ENCODE measurements at regions not wholly inside any gene's neighbourhood (a gene's known extent, or its start where the extent isn't known, plus 50 kb on each side); places are given as distances from the start of the nearest gene placed in this dataset.
"Not testable (repeated sequence)": the region's sequence is repeated elsewhere in the genome, so short reads cannot be mapped to it uniquely, and the experiment has no call there.

DNA sequence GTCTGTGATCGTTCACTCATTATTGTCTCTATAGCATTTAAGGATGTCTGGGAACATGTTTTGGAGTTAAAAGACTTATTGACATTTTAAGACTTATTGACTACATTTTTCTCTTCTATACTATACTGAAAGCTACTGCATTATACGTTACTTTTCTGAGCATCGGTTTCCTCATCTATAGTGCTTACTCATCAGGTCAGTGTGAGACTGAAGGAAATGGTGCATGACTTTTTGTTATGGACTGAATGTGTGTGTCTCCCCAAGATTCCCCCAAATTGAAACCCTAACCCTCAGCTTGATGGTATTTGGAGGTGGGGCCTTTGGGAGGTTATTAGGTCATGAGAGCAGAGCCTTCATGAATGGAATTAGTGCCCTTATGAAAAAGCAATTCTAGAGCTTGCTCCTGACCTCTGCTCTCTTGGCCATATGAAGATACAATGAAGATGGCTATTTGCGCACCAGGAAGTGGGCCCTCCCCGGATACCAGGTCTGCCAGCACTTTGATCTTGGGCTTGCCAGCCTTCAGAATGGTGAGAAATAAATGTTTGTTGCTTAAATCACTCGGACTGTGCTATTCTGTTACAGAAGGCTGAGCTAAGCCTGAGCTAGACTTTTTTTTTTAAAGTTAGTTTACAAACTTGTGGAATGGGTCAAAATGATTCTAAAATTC, 243.7 kb upstream of the RREB1 start:
- DNase-seq (ENCODE audit: low spot score) = no peak

DNA sequence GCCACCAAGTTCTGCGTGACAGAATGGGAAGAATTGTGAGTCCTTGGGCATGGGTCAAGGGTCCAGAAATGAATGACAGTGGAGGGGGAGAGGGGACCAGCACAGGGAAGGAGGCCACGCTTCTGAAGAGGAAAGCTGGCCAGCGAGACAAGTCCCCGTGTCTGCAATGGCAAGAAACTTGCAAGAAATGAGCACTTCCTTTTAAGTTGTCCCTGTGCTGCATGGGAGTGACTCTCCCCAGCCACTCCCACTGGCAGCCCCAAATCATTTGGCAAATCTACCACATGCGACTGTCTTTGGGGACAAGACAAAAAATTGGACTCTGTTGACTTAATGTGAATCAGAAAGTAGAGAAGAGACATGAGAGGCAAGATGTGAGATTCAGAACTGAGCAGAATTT, 242.2 kb upstream of the RREB1 start:
- no peak for DNase-seq (ENCODE audit: low spot score)

DNA sequence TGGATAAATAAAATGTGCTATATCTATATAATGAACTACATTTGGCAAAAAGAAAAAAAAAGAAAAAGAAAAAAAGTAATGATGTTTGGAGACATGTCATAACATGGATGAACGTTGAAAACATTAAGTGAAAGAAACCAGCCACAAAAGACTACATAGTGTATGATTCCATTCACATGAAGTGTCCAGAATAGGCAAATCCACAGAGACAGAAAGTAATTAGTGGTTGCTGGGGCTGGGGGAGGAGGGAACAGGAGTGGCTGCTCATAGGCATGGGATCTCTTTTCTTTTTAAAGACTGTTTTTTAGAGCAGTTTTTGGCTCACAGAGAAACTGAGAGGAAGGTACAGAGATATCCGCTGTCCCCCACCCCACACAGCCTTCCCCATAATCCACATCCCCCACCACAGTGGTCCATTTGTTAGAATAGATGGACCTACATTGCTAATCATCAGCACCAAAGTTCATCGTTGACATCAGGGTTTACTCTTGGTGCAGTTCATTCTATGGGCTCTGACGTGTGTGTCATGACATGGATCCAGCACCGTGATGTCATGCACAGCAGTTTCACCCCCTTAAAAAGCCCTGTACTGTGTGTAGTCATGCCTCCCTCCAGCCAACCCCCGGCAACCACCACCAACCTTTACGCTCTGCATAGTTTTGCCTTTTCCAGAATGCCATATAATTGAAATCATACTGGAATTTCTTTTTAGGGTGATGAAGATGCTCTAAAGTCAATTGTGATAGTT, 240.9 kb upstream of the RREB1 start:
- DNase-seq (ENCODE audit: low spot score) = no peak

DNA sequence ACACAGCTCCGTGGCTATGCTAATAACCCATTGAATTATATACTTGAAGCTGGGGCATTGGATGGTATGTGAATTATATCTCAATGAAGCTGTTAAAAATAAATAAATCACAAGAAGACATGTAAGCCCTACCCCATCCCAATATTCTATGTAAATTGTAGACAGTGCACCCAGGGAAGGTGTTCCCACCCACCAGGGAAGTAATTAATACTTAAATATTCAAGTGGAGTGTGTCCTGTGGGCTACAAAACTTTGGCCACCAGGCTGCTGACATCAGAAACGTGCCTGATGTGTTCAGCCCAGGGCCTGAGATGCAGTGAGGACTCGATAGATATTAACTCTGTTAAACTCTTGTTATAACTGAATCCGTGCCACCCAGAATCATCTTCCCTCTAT, 240.4 kb upstream of the RREB1 start:
- no peak for DNase-seq (ENCODE audit: low spot score)

DNA sequence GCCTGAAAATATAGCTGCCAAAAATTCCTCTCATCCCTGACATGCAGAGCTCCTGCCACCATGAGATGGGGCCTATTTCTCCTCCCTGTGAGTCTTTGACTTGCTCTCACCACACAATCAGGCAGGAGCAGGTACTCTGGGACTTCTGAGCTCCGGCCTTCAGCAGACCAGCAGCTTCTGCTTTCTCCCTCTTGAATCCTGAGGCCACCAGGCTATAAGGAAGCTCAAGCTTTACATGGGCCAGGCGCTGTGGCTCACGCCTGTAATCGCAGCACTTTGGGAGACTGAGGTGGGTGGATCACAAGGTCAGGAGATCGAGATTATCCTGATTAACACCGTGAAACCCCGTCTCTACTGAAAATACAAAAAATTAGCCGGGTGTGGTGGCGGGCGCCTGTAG, 238.7 kb upstream of the RREB1 start:
- no peak for DNase-seq (ENCODE audit: low spot score)

DNA sequence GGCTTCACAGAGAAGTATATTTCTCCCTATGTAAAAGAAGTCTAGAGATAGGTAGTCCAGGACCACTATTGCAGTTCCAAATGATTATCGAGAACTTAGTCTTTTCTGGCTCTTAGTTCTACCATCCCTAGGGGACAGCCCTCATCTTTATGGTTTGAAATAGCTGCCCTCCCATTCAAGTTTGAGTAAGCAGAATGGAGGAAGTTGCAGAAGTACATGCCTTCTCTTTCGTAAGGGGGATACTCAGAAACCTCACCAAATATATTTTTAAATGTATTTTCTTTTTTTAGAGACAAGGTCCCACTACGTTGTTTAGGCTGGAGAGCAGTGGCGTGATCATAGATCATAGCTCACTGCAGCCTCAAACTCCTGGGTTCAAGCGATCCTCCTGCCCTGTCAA, 236.8 kb upstream of the RREB1 start:
- no peak for DNase-seq (ENCODE audit: low spot score)

DNA sequence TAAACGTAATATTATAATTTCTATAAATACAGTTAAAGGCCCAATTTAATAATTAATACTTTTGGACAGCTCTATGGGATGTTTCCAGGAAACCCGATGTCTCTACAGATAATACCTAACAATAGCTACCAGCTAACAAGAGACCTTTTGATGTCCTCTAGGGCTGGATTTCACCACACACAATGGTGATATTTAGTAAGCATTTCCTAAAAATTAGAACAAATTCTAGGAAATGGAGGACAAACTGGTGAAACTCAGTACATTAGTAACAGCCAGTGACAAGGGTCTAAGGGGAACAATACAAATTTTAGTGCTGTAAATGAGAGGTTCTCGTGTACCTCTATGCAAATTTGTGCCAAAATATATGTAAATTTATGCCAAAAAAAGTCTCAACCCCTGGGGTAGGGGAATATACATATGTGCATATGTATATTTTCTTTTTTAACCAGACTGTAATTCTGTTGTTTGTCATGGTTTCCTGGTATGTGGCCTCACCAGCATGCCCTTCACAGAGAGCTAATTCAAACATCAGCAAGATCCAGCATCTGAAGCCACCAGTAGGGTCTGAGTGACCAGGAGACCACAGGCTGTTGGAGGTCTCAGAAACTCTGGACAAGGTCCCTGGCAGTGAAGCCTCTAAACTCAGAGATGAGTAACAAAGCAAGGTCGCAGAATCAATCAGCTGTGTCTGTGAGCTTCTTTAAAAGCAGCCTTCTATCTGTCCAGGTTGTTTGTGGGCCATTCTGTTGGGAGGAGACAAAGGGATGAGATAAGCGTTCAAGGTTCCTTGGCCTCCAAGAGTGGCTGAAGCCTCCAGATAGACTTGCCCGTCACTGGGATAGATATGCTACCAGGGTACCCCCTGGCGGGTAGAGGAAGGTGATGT, 235.1 kb upstream of the RREB1 start:
- no peak for DNase-seq (ENCODE audit: low spot score)

DNA sequence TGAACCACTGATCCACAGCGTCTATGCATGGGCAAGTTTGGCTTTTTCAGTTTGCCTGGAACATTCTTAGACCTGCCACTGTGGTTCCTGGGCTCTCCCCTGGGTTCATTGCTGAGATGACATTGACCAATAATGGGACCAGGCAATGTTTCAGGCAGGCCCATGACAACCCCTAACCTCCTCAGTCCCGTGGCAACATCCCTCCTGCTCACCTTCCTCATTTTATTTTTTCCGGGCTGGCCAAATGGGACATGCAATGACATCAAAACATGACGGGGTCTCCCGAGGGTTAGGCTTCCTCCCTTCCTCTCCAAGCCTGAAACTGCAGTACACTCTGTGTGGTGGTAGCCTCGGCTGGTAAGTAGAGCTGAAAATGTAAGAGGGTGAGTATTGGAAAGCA, 234.0 kb upstream of the RREB1 start:
- no peak for DNase-seq (ENCODE audit: low spot score)

DNA sequence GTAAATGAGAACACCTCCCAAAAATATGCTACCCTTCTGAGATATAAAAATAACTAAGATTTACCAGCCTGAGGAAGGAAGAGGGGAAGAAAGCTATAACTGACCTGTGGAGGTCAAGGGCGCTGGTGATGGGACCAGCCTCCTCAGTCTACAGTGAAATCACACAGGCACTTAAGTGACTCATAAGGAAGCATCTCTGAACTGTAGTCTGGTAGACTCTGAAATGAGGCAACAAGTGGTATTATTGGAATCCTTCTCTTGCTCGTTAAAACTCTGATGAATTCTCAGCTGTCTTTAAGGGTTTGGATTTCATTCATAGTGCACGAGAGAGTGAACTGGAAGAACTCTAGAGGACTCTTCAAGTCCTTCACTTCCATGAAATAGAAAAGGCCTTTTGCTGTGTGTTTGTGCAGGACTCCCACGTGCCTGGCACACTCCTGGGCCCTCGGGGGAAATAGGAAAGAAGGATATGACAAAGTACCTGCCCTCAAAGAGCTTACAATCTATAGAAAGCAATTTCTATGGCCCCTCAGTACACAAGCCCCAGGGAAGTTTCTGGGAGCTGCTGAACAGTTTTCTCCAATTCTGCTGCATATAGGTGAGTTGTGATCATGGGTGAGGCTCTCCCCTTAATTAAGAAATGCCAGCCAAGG, 231.8 kb upstream of the RREB1 start:
- DNase-seq (ENCODE audit: low spot score) = peak; percentile 26

DNA sequence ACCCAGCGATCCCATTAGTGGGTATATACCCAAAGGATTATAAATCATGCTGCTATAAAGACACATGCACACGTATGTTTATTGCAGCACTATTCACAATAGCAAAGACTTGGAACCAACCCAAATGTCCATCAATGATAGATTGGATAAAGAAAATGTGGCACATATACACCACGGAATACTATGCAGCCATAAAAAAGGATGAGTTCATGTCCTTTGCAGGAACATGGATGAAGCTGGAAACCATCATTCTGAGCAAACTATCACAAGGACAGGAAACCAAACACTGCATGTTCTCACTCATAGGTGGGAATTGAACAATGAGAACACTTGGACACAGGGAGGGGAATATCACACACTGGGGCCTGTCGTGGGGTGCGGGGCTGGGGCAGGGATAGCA, 230.0 kb upstream of the RREB1 start:
- DNase-seq (ENCODE audit: low spot score) = not testable (repeated sequence)

DNA sequence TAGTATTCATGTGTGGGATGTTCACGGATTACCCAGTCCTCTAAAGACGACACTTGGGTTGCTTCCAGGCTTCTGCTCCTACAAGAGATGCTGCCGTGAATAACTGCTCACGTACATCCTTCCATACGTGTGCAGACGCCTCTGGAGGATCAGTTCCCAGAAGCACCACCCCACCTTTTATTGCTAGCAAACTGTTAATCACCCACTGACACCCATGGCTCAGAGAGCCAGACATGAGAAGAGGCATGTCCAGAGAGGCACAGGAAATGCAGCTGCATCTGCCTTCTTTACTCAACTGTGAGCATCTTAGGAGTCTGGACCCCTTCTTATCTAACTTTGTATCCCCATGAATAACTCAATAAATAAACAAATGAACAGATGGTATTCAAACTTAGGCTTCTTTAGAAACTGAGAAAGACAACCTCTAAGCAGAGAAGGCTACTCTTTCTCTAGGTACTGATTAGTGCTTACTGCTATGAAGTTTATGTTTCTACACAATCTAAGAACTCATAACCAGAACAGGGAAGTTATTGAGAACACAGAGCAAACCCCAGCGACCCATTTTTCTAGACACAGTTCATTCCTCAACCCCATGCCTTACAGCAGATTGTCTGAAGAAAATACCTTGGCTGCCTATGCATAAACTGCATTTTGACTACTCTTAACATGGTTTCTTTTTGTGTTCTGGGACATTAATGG, 228.7 kb upstream of the RREB1 start:
- peak; percentile 22 for DNase-seq (ENCODE audit: low spot score)

DNA sequence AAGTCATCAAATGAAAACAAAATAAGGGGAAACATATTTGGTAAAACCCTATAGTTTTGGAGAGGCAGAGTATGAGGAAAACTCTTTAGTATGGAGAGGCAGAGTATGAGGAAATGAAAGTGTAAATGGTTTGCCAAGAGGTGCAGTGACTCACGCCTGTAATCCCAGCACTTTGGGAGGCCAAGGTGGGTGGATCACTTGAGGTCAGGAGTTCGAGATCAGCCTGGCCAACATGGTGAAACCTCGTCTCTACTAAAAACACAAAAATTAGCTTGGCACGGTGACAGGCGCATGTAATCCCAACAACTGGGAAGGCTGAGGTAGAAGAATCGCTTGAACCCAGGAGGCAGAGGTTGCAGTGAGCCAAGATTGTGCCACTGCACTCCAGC, 228.2 kb upstream of the RREB1 start:
- DNase-seq (ENCODE audit: low spot score) = not testable (repeated sequence)

DNA sequence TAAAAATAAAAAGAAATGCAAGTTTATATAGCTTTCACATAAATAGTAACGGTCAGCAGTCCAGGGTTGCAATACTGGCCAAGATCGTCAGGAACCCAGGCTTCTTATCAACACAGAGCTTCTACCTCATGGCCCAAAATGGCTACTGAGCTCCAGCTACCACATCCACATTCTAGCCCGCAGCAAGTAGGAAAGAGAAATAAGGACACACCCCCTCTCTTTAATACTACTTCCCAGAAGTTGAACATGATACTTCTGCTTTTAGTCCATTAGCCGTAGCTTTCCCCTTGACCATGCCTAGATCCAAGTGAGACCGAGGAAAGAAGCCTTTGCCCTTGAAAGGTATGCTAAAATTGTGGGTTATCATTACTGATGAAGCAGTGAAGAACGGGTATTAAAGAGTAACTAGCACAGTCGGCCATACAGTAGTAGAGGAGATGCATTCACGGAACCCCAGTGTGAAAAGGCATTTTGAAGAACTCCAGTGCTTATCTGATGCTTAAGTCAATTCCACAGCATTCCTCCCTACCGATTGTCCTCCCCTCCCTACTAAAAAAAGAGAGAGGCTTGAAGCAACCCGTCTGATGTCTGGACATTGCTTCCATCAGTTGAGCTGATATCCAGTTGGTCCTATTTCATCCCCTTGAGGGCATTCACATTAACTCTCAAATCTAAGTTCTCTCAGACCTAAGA, 226.9 kb upstream of the RREB1 start:
- no peak for DNase-seq (ENCODE audit: low spot score)

DNA sequence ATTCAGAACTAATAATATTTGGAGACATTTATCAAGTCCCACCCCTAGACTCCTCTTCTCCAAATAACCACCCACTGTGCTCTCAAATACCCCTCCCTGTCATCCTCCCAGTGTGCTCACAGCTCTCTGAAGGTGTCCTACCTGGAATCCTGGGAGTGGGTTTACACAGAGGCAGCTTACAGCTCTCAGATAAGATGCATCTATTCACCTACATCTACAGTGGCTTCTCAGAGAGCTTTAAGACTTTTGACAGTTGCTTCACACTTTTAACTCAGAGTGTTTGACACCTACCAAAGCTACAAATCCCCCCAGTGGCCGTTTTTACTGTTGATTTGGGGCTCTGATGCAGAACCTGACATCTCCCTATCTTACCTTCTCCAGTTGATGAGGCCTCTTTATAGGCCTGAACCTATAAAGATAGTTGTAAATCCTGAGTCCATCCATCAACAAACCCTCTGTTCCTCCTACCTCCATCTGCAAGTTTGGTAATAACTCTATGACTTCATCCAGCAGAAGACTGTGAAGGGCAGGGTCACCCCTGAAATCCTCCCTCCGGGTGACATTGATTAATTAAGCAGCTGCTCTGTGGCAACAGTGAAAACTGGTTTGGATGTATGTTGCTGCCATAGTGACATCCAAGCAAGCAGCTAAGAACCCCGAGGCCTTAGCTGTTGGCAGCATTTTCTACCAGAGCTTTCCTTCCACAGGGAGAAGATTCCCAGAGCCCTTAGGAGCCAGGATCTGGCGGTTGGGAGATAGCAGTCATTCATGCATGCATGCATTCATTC, 226.1 kb upstream of the RREB1 start:
- DNase-seq (ENCODE audit: low spot score) = no peak

DNA sequence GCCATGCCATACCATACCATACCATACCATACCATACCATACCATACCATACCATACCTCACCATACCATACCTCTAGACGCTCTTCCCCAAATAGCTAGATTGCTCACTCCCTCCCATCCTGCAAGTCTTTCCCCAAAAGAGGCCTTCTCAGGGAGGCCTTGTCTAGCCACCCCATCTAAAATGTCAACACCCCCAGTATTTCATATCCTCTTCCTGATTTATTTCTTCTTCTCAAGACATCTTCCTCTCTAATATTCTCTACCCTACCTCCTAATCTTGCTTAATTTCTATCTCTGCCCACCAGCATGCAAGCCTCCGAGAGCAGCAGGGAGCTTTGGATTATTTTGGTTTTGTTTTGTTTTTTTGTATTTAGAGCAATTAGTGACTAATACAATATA, 225.2 kb upstream of the RREB1 start:
- no peak for DNase-seq (ENCODE audit: low spot score)

DNA sequence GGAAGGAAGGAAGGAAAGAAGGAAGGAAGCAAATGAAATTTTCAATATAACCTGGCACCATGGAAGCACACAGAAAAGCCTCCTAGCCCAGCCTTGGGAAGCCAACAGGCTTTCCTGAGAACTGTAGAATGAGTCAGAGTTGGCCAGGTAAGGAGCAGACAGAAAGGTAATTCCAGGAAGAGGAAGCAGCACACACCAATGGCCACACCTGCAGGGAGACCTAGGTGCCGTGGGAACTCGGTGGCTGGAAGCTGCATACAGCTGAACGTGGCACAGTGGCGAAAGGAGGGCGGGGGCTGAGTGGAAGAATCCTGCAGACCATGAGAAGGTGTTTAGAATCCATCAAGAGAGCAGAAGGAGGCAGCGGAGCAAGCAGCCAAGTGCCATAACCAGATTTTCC, 224.8 kb upstream of the RREB1 start:
- no peak for DNase-seq (ENCODE audit: low spot score)

DNA sequence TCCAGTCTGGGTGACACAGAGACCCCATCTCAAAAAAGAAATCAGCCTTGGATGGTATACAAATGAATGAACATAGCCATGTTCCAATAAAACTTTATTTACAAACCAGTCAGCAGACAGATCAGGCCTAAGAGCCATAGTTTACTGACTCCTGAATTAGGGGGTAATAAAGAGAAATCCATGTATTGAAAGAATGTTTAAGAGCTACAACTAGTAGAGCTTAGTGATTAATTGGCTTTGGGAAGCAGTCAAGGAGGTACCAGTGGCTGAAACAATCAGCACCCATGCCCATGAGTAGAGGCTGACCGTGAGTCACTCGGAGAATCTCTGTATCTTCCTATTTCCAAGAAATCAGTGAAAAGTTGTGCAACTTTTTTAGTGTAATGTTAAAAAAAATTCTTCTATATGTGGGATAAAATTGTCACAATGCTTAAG, 223.6 kb upstream of the RREB1 start:
- no peak for DNase-seq (ENCODE audit: low spot score)

DNA sequence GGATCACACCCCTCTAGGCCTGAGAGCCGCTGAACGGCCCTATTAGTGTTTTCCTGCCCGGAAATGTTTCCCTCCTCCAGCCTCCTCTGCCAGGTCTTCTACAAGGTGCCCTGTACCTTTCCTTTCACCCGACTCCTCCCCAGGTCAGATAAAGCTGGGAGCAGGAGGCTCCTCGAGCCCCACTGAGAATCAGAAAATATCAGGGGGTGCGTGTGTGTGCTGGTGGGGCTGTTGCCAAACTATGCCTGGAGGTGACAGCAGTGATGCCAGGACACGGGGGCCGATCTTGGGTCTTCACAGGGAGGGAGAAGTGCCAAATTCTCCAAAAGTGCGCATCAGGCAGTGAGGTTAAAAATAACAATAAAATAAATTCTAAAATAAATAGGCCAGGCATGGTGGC, 222.8 kb upstream of the RREB1 start:
- DNase-seq (ENCODE audit: low spot score) = no peak

DNA sequence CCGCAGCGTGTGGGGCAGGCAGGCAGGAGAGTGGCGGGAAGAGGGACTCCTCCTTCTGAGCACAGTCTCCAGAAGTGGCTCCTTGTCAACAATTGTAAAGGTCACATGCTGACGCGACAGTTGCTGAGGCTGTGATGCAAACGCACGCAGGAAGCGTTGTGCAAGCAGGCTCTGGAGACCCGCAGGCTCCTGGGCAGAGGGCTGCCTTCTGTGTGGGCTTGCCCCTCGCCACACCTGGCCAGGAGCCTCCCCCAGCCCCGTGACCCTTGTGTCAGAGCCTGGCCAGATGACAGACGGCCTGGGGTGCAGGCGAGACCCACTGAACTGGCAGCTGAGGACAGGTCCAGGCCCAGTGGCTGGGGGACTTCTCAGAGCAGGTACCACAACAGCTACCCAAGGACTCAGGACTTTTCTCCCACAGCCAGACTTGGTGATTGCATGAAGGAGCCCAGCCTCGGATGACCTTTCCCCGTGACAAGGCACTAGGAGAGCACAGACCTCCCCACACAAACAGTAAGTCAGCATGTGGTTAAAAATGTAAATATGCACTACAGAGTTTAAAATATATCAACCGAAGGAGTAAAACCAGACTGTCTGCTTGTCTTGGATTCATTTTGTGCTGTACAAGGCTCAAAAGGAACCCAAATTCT, 222.1 kb upstream of the RREB1 start:
- DNase-seq (ENCODE audit: low spot score) = no peak
